Vagina (tissue), 2 donors: ENCODE measurements at regions not wholly inside any gene's neighbourhood (a gene's known extent, or its start where the extent isn't known, plus 50 kb on each side); places are given as distances from the start of the nearest gene placed in this dataset.

Source experiments
- DNase-seq, 2 donors: peaks; one replicate each; pipeline ENCODE4 v3.0.0-alpha.2; 2017; ENCODE audit errors: extremely low spot score in 2 of 2
- H3K27ac ChIP-seq: fragments of 200-600 bp; sonication (generic); one replicate; pipeline ENCODE4 v1.5.1; 2019
- H3K27me3 ChIP-seq: fragments of 200-600 bp; sonication (generic); one replicate; pipeline ENCODE4 v1.5.1; 2019
- H3K36me3 ChIP-seq, 2 donors: fragments of 200-600 bp; sonication (generic); one replicate each; pipeline ENCODE4 v1.5.1; 2017 to 2019
- H3K4me1 ChIP-seq: fragments of 200-600 bp; sonication (generic); one replicate; pipeline ENCODE4 v1.5.1; 2019
- H3K4me3 ChIP-seq, 2 donors: fragments of 200-600 bp; sonication (generic); 1 replicate in 1 of 2; 2 replicates in 1 of 2; pipeline ENCODE4 v1.5.1; 2016 to 2019
- H3K9me3 ChIP-seq: fragments of 200-600 bp; sonication (generic); one replicate; pipeline ENCODE4 v1.5.1; 2019
- CTCF ChIP-seq, 3 experiments: fragments of 450-650 bp in 2 of 3; fragments of 200-600 bp in 1 of 3; sonication (generic) in 1 of 3; IDR thresholded peaks; one replicate each; pipeline ENCODE4 v1.5.1; 2017 to 2019; ENCODE audit warnings: antibody characterized with exemption in 3 of 3, mild to moderate bottlenecking in 2 of 3, moderate library complexity in 2 of 3
- POLR2A ChIP-seq, 2 donors: fragments of 450-650 bp; IDR thresholded peaks; one replicate each; pipeline ENCODE4 v1.6.1; 2017; ENCODE audit warnings: antibody characterized with exemption in 2 of 2, mild to moderate bottlenecking in 2 of 2, moderate library complexity in 2 of 2
- POLR2AphosphoS5 ChIP-seq, 2 donors: sonication (generic); formaldehyde crosslinking; IDR thresholded peaks; one replicate each; pipeline ENCODE4 v1.9.0; 2017; ENCODE audit warnings: antibody characterized with exemption in 2 of 2, mild to moderate bottlenecking in 2 of 2, low read depth in 1 of 2; ENCODE audit not compliant: insufficient read depth in 1 of 2
- intact Hi-C: fragments of 100-400 bp; cut with DNase I; formaldehyde crosslinking; loops from one replicate; pipeline ENCODE4 v1.15.1; 2023

GRCh38 chr2:216315802-216316603 is 56.3 kb downstream of the MARCHF4 start:
- Histone ChIP-seq H3K4me3 (no peak overlapping the region), H3K9me3 (no peaks in the 10 kb centered on the region), H3K27ac (no peak overlapping the region), H3K36me3 (no peaks in the 10 kb centered on the region), H3K4me1 (no peaks in the 10 kb centered on the region), H3K27me3 (no peaks in the 10 kb centered on the region)
- no peak for TF ChIP-seq POLR2AphosphoS5 (IDR thresholded peaks at IDR 0.05; ENCODE audit: insufficient read depth in 1 of 2, low read depth in 1 of 2)
- TF ChIP-seq POLR2A (IDR thresholded peaks at IDR 0.05), result no peak
- TF ChIP-seq CTCF (IDR thresholded peaks at IDR 0.05), result no peak
- DNase-seq, result no peak
- intact Hi-C loops, result no loop called here

GRCh38 chr2:216312441-216312840 is 59.8 kb downstream of the MARCHF4 start:
- H3K27me3 ChIP-seq, result no peaks in the 10 kb centered on the region
- TF ChIP-seq CTCF (IDR thresholded peaks at IDR 0.05) (no peak), POLR2AphosphoS5 (IDR thresholded peaks at IDR 0.05; ENCODE audit: insufficient read depth in 1 of 2, low read depth in 1 of 2) (no peak), POLR2A (IDR thresholded peaks at IDR 0.05) (no peak)
- no peaks in the 10 kb centered on the region for H3K36me3 ChIP-seq
- H3K4me1 ChIP-seq, result no peaks in the 10 kb centered on the region
- intact Hi-C loops, result no loop called here
- H3K4me3 ChIP-seq, result no peak overlapping the region
- no peak overlapping the region for H3K27ac ChIP-seq
- no peak for DNase-seq
- H3K9me3 ChIP-seq, result no peaks in the 10 kb centered on the region

- Histone ChIP-seq H3K4me3 (no peak overlapping the region), H3K36me3 (no peaks in the 10 kb centered on the region), H3K4me1 (no peaks in the 10 kb centered on the region), H3K27me3 (no peaks in the 10 kb centered on the region), H3K27ac (no peak overlapping the region), H3K9me3 (no peaks in the 10 kb centered on the region)
- intact Hi-C loops, result no loop called here
- no peak for TF ChIP-seq CTCF (IDR thresholded peaks at IDR 0.05)
- no peak for TF ChIP-seq POLR2A (IDR thresholded peaks at IDR 0.05)
- no peak for TF ChIP-seq POLR2AphosphoS5 (IDR thresholded peaks at IDR 0.05; ENCODE audit: insufficient read depth in 1 of 2, low read depth in 1 of 2)
- no peak for DNase-seq
Measured at GRCh38 chr2:216308576-216308975, 63.7 kb downstream of the MARCHF4 start.

GRCh38 chr2:216307496-216307895 is 64.8 kb downstream of the MARCHF4 start:
- no peaks in the 10 kb centered on the region for H3K27me3 ChIP-seq
- no peaks in the 10 kb centered on the region for H3K36me3 ChIP-seq
- TF ChIP-seq POLR2AphosphoS5 (IDR thresholded peaks at IDR 0.05; ENCODE audit: insufficient read depth in 1 of 2, low read depth in 1 of 2), result no peak
- no peak for TF ChIP-seq POLR2A (IDR thresholded peaks at IDR 0.05)
- no peak for TF ChIP-seq CTCF (IDR thresholded peaks at IDR 0.05)
- no peak overlapping the region for H3K4me3 ChIP-seq
- H3K27ac ChIP-seq, result no peak overlapping the region
- DNase-seq, result no peak
- no peaks in the 10 kb centered on the region for H3K9me3 ChIP-seq
- intact Hi-C loops, result no loop called here
- H3K4me1 ChIP-seq, result no peaks in the 10 kb centered on the region

- no peak for DNase-seq
Measured at GRCh38 chr2:216306868-216307267, 65.4 kb downstream of the MARCHF4 start.

More at GRCh38 chr2:216306868-216307267, 65.4 kb downstream of the MARCHF4 start:
- intact Hi-C loops, result no loop called here
- H3K27me3 ChIP-seq, result no peaks in the 10 kb centered on the region
- H3K27ac ChIP-seq, result no peak overlapping the region
- no peaks in the 10 kb centered on the region for H3K36me3 ChIP-seq
- no peak overlapping the region for H3K4me3 ChIP-seq
- H3K9me3 ChIP-seq, result no peaks in the 10 kb centered on the region
- no peaks in the 10 kb centered on the region for H3K4me1 ChIP-seq
- TF ChIP-seq CTCF (IDR thresholded peaks at IDR 0.05), result no peak
- no peak for TF ChIP-seq POLR2AphosphoS5 (IDR thresholded peaks at IDR 0.05; ENCODE audit: insufficient read depth in 1 of 2, low read depth in 1 of 2)
- no peak for TF ChIP-seq POLR2A (IDR thresholded peaks at IDR 0.05)
